HL-60 (cell line): ENCODE measurements at regions not wholly inside any gene's neighbourhood (a gene's known extent, or its start where the extent isn't known, plus 50 kb on each side); places are given as distances from the start of the nearest gene placed in this dataset.

Source experiments
- DNase-seq, 2 experiments: peaks; one replicate each; pipeline ENCODE4 v3.0.0-alpha.2; 2010 to 2020; ENCODE audit warnings: low read depth in 1 of 2, low spot score in 1 of 2
- H3K27ac ChIP-seq: fragments of 250-450 bp; sonication (Bioruptor Pico); replicated peaks from 2 replicates; pipeline ENCODE4 v1.5.1; 2020; ENCODE audit warnings: mild to moderate bottlenecking, moderate library complexity
- H3K27me3 ChIP-seq: fragments of 250-450 bp; sonication (Bioruptor Pico); 2 replicates; pipeline ENCODE4 v1.5.1; 2021; ENCODE audit warnings: mild to moderate bottlenecking, moderate library complexity; ENCODE audit not compliant: insufficient read depth, poor library complexity, severe bottlenecking
- H3K4me3 ChIP-seq: replicated peaks from 2 replicates; pipeline ENCODE4 v1.5.1; 2011; ENCODE audit warnings: mild to moderate bottlenecking, control low read depth, low read length; ENCODE audit not compliant: insufficient read depth
- CTCF ChIP-seq: IDR thresholded peaks from one replicate; pipeline ENCODE4 v1.5.1; 2011; ENCODE audit warnings: low read length, control low read depth, inconsistent platforms; ENCODE audit not compliant: insufficient read depth
- GABPA ChIP-seq: IDR thresholded peaks from 2 replicates; pipeline ENCODE4 v1.6.1; 2012; ENCODE audit warnings: low read depth
- POLR2AphosphoS5 ChIP-seq: IDR thresholded peaks from 2 replicates; pipeline ENCODE4 v1.6.1; 2012; ENCODE audit warnings: low read depth
- REST ChIP-seq: IDR thresholded peaks from 2 replicates; pipeline ENCODE4 v1.6.1; 2012; ENCODE audit warnings: low read depth; ENCODE audit not compliant: insufficient replicate concordance
- SPI1 ChIP-seq: IDR thresholded peaks from 2 replicates; pipeline ENCODE4 v1.6.1; 2012; ENCODE audit warnings: low read depth, mild to moderate bottlenecking, borderline replicate concordance

- no peak overlapping the region for H3K4me3 ChIP-seq
- TF ChIP-seq POLR2AphosphoS5 = no peak
- TF ChIP-seq SPI1 = no peak
- TF ChIP-seq GABPA = no peak
- TF ChIP-seq CTCF = no peak
- no peak for TF ChIP-seq REST
- no peak for DNase-seq
- no peaks in the 10 kb centered on the region for H3K27me3 ChIP-seq
- H3K27ac ChIP-seq = no peak overlapping the region
These were observed 873.4 kb downstream of the KCNMA1 start for GRCh38 chr10:76764177-76764576.

- Histone ChIP-seq H3K27ac (no peak overlapping the region), H3K4me3 (no peak overlapping the region), H3K27me3 (no peaks in the 10 kb centered on the region)
- DNase-seq = no peak
- no peak for TF ChIP-seq POLR2AphosphoS5
- TF ChIP-seq REST = no peak
- no peak for TF ChIP-seq GABPA
- no peak for TF ChIP-seq CTCF
- no peak for TF ChIP-seq SPI1
These were observed 874.2 kb downstream of the KCNMA1 start for GRCh38 chr10:76763376-76763775.

- Histone ChIP-seq H3K27ac (no peak overlapping the region), H3K27me3 (no peaks in the 10 kb centered on the region), H3K4me3 (no peak overlapping the region)
- no peak for DNase-seq
- TF ChIP-seq POLR2AphosphoS5 (no peak), SPI1 (no peak), GABPA (no peak), REST (no peak), CTCF (no peak)
These were observed 877.9 kb downstream of the KCNMA1 start for GRCh38 chr10:76759681-76760080.
